ENCODE measurements at regions not wholly inside any gene's neighbourhood (a gene's known extent, or its start where the extent isn't known, plus 50 kb on each side); places are given as distances from the start of the nearest gene placed in this dataset.

DNA sequence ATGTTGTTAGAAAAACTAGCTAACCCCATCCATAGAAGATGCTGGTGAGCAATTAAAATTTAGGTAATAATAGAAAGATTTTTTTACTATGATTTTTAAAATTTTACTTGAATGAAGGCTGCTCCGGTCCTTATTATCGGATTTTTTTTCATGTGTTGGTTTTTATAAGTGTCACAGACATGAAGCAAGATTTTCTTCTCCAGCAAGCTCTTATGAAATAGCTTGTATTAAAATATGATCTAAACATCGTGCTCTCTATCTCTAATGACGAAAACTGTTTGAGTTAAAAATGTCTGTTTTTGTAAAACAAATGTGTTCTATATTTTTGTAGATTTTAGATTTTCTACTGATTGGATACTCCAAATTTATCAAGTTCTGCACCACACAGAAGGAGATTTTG, 339.6 kb downstream of the ZNF536 start:
- no peak for DNase-seq

DNA sequence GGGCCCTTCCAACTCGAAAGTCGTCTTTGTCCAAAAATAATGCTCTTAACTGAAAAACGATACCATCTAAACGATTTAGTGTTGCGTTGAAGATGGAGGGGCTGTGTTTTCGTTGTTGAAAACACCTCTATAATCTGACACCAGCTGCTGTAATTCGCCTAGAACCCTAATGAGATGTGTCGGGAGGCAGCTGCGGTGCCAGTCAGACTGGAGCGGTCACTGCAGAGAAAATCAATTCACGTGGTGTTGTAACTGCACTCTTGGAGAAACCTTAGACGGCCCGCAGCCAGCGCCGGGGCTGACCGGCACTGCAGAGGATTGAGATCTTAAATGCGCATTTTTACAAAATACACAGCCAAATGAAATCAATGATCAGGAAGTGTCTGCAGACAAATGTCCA, 339.1 kb downstream of the ZNF536 start:
- peak in 2 of 51 donors; percentile 3 to 6 for DNase-seq

- DNase-seq = no peak
These were observed 338.5 kb downstream of the ZNF536 start for GRCh38 chr19:30710721-30711120.

DNA sequence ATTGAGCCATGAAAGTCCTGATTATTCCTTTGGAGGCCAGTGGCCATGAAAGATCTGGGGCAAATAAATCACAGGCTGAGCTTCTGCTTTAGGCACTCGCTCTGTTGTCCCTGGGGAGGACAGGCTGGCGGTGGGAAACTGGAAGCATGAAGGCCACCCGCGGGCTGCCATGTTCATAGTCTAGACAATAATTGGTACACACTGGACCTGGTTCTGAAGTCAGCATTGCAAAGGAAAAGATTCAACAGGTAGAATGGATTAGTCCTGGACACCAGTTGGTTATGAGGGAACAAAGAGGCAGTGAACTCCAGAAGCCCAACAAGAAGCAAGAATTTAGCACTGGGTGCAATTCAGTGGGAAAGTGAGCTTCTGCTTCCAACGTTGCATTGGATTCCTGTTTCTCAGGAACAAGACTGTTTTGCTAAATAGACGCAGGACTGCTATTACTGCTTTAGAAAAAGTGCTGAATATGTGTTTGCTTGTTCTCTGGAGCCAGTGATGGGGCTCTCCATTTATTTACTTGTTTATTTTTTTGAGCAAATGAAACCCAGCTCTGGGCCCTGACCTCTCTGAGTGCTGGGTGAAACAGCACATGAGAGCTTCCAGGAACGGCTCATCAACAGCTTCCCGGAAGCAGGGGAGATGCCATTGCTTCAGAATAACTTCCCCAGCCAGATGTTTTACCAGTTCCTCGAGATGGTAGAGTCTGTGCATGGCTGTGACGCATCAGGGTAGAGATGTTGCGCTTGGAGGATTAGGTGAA, 336.4 kb downstream of the ZNF536 start:
- DNase-seq = no peak

DNA sequence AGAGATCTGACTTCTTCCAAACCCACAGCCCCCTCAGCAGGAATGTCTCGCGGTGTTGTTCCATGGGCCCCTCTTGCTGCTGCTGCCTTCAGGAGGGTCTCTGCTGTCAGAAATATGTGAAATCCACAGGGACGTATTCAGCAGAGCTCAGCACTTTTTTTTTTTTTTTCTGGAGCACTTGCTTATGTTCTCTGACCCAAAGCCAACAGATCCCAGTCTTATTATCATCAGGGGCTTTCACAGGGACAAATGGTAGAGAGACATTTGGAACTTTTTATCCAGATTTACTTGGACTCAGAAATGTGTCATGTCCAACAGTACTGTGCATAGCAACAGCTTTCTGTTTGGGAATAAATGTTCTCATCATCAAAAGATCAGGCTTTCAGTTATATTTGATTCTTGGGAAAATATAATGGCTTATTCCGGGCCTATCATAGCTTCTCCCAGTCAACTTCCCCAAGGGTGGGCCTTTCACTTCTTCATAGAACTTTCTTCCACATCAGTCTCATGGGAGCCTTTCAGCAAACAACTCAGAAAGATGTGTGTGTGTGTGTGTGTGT, 332.7 kb downstream of the ZNF536 start:
- no peak for DNase-seq

DNA sequence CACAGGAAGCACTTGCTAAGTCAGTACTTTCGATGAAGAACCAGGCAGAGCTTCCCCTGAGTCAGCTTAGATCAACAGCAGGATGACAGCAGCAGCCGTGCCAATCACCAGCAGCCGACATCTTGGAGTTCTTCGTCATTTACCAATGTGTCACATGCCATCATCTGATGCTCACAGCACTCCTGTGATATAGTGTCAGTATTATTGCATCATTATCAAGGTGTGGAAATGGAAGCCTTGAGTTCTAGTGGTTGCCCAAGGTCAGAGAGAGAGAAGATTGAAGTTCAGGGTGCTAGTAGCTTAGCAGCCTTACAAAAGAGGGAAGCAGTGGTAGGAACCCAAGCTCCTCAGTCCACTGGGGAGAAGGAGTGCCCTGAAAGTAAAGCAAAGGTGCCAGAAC, 331.5 kb downstream of the ZNF536 start:
- DNase-seq = no peak

DNA sequence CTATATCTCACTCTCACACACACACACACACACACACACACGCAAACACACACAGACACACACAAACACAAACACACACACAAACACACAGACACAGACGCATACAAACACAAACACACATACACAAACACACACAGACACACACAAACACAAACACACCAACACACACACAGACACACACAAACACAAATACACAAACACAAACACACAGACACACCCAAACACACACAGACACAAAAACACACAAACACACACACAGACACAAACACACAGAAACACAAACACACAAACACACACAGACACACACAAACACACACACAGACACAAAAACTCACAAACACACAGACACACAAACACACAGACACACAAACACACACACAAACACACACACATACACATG, 329.0 kb downstream of the ZNF536 start:
- DNase-seq = no peak

DNA sequence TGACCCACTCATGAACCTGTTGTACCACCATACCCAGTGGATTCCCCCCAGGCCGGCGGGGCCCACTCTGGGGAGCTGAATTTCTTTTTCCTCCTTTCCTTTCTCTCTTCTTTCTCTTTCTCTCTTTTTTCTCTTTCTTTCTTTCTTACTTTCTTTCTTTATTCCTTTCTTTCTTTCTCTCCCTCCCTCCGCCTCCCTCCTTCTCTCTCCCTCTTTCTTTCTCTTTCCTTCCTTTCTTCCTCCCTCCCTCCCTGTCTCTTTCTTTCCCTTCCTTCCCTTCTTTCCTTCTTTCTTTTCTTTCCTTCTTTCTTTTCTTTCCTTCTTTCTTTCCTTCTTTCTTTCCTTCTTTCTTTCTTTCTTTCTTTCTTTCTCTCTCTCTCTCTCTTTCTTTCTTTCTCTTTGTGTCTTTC, 327.7 kb downstream of the ZNF536 start:
- no peak for DNase-seq

- DNase-seq = no peak
These were observed 324.3 kb downstream of the ZNF536 start for GRCh38 chr19:30696514-30696913.

DNA sequence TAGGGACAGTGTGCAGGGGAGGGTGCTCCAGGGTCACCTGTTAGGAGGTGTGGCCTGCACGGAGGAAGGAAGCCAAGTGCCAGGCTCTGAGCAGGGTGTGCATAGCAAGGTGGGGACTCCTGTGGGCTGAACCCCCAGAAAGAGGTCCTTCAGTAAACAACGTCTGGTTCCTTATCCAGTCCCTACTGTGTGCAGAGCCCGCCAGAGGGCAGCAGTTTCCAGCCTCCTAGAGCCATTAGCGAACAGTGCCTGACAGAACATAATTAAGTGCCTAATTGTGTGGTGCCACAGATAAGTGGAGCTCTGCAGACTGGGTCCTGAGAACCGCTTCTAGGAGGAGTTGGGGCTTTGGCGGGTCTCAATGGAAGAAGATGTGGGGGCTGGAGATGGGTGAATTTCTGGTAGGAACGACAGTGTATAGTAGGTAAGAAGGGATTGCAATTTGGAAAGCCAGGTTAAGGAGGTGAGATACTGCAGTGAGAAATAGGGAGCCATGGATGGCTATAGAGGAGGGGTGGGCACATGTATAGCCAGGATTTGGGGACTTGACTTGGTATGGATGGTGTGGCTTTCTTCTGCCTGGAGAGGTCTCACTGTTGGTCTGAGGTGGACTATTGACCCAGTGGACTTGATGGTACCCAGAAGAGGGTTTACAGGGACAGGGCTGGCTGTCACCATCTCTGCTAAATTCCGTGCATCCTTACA, 323.1 kb downstream of the ZNF536 start:
- DNase-seq = no peak

DNA sequence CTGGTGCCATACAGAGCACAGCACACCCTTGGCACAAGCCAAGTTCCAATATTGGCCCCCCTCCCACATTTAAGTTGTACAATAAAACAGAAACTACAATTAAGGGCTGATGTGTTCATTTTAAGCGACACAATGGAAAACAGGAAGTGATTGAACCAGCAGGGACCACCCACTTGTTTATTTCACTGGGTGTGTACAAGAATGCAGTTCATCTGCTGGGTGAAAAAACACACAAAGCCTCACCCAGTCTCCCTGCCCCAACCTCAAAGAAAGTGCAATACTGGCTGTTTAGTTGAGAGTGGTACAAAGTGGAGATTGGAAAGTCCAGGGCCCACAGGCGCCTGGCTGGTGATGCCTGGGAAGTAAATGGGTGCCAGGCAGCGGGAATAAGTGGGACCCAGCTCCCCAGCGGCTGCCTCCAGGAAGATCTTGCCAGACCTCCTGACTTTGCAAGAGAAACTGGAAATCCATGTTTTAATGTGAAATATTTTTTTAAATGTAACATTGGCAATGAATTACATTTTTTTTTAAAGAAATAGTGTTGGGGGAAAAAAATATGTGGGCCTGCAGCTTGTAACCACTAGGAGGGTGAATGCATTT, 322.1 kb downstream of the ZNF536 start:
- DNase-seq = no peak

- DNase-seq = no peak
These were observed 320.8 kb downstream of the ZNF536 start for GRCh38 chr19:30692879-30693503.

GRCh38 chr19:30692181-30692811, 320.1 kb downstream of the ZNF536 start:
- peak in 6 of 51 donors; percentile 10 to 70 (median 14) for DNase-seq

DNA sequence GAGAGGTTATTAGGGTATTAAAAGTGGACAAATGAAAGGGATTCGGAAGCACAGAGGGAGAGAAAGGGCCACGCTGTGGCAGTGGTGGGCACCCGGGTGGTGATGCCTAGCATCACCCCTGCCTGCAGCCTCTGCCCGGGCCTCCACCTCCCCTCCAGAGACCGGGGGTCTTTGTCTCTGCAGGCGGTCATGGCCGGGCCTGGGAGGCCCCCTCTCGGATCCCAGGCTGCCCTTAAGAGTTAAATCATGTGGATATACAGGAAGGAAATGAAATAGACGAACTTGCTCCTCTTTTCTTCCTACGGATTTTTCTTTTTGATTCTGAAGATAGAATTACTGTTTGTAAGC, 319.6 kb downstream of the ZNF536 start:
- no peak for DNase-seq

DNA sequence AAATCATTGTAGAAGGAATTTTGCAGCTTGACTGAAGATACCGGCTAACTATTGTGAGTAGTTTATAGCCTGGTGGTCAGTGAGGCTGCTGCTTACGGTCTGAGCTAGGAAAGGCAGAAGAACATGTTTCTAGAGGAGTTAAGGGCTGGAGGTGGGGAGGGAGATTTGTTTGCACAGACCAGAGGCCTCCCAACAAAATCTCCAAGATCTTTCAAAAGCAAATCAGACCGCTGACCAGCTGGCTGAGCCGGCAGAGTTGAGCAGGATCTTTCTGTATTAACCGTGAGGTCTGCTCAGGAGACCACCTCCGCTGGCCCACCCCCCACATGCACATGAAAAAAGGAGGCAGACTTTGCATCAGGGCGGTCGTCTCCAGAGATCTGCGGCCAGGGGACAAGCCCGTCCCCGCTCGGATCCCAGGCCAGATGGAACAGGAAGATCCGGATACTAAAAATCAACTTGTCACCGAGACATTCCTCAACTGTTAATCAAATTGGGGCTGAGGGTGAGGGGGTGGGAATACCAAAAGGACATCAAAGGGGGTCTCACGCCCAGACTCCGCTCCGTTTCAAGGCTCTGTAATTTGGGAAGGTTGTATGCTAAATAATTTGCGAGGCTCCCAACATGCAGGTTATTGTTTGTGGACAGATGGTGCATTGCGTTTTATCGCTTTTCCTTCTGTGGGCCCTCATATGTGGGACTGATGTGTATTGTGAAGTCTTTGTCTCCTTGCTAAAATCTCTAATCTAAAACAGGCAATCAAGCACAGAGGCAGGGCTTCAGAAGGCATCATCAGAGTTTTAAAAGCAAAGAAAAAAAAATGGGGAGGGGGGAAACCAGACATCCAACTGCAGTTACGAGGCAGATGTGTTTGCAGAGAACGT, 319.0 kb downstream of the ZNF536 start:
- DNase-seq = no peak

- DNase-seq = no peak
These were observed 318.3 kb downstream of the ZNF536 start for GRCh38 chr19:30690525-30690924.

GRCh38 chr19:30689474-30689873, 317.3 kb downstream of the ZNF536 start:
- DNase-seq = no peak

DNA sequence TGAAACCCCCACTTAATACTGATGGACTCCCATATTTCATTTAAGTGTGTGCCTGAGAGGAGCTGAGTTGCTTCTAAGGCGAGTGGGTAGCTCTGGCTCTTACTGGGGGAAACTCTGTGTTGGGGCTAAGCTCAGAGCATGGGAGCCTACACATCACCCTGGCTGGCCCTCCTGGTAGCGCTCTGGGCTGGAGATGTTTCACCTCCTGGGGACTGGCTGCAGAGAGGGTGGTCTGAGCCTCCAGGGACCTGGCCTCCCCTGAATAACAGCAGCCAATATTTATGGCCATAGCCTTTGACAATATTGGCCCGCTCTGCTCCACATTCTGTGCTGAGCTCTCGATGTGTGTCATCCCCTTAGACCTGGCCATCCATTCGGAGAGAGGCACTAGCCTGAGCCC, 316.5 kb downstream of the ZNF536 start:
- DNase-seq = no peak

- no peak for DNase-seq
These were observed 314.8 kb downstream of the ZNF536 start for GRCh38 chr19:30686826-30687566.
